ENCODE measurements at regions not wholly inside any gene's neighbourhood (a gene's known extent, or its start where the extent isn't known, plus 50 kb on each side); places are given as distances from the start of the nearest gene placed in this dataset.

GRCh38 chr9:87393706-87394230 lies 103.9 kb upstream of the DAPK1 start:
- no peak for TF ChIP-seq CTCF (IDR thresholded peaks at IDR 0.05)
- TF ChIP-seq POLR2AphosphoS5 (IDR thresholded peaks at IDR 0.05; ENCODE audit: insufficient read depth in 1 of 2, low read depth in 1 of 2) = no peak

Data from vagina (tissue), 2 donors.